GM23248 (cell line): ENCODE measurements at regions not wholly inside any gene's neighbourhood (a gene's known extent, or its start where the extent isn't known, plus 50 kb on each side); places are given as distances from the start of the nearest gene placed in this dataset.

Experiments
- DNase-seq: peaks from one replicate; pipeline ENCODE4 v3.0.0-alpha.2; 2015
- H2AFZ ChIP-seq: fragments of 200-600 bp; sonication (generic); 2 replicates; pipeline ENCODE4 v1.6.1; 2016; ENCODE audit warnings: antibody characterized with exemption
- H3F3A ChIP-seq: fragments of 200-600 bp; sonication (generic); 2 replicates; pipeline ENCODE4 v1.6.1; 2016; ENCODE audit warnings: mild to moderate bottlenecking, antibody characterized with exemption, mixed run types; ENCODE audit not compliant: insufficient read depth
- H3K27ac ChIP-seq: fragments of 200-600 bp; sonication (generic); 2 replicates; pipeline ENCODE4 v1.5.1; 2016; ENCODE audit warnings: mild to moderate bottlenecking
- H3K27me3 ChIP-seq: fragments of 200-600 bp; sonication (generic); replicated peaks from 2 replicates; pipeline ENCODE4 v1.6.1; 2016; ENCODE audit warnings: mild to moderate bottlenecking; ENCODE audit not compliant: insufficient read depth
- H3K36me3 ChIP-seq: fragments of 200-600 bp; sonication (generic); 2 replicates; pipeline ENCODE4 v1.6.1; 2016; ENCODE audit warnings: low read depth, mild to moderate bottlenecking
- H3K4me1 ChIP-seq: fragments of 200-600 bp; sonication (generic); 2 replicates; pipeline ENCODE4 v1.6.1; 2016; ENCODE audit warnings: mild to moderate bottlenecking; ENCODE audit not compliant: insufficient read depth
- H3K4me2 ChIP-seq: fragments of 200-600 bp; sonication (generic); one replicate; pipeline ENCODE4 v1.6.1; 2016; ENCODE audit warnings: mild to moderate bottlenecking; ENCODE audit not compliant: unreplicated experiment
- H3K4me3 ChIP-seq: fragments of 200-600 bp; sonication (generic); 2 replicates; pipeline ENCODE4 v1.5.1; 2016; ENCODE audit warnings: mild to moderate bottlenecking
- H3K79me2 ChIP-seq: fragments of 200-600 bp; sonication (generic); 2 replicates; pipeline ENCODE4 v1.6.1; 2016; ENCODE audit warnings: mild to moderate bottlenecking; ENCODE audit not compliant: insufficient read depth
- H3K9ac ChIP-seq: fragments of 200-600 bp; sonication (generic); 2 replicates; pipeline ENCODE4 v1.6.1; 2016; ENCODE audit warnings: mild to moderate bottlenecking
- H3K9me2 ChIP-seq: fragments of 200-600 bp; sonication (generic); 2 replicates; pipeline ENCODE4 v1.6.1; 2016; ENCODE audit warnings: mixed run types, mild to moderate bottlenecking, moderate library complexity; ENCODE audit not compliant: insufficient read depth
- H3K9me3 ChIP-seq: fragments of 200-600 bp; sonication (generic); one replicate; pipeline ENCODE4 v1.6.1; 2017; ENCODE audit warnings: low read depth
- H4K20me1 ChIP-seq: fragments of 200-600 bp; sonication (generic); 2 replicates; pipeline ENCODE4 v1.6.0; 2016; ENCODE audit not compliant: insufficient read depth
- EZH2 ChIP-seq: fragments of 200-600 bp; sonication (generic); IDR thresholded peaks from 2 replicates; pipeline ENCODE4 v1.6.1; 2018; ENCODE audit warnings: antibody characterized with exemption, mild to moderate bottlenecking; ENCODE audit not compliant: insufficient read depth, poor library complexity, severe bottlenecking
- EZH2phosphoT487 ChIP-seq: fragments of 200-600 bp; sonication (generic); IDR thresholded peaks from 2 replicates; pipeline ENCODE4 v1.6.1; 2018; ENCODE audit warnings: antibody characterized with exemption, moderate library complexity, mild to moderate bottlenecking, low read depth; ENCODE audit not compliant: insufficient read depth
- WGBS, 2 experiments: methylation state at CpG; one replicate each; pipeline ENCODE4 v1.1.6; 2015 to 2017; ENCODE audit warnings: low lambda C conversion rate in 2 of 2, low coverage in 1 of 2; ENCODE audit errors: missing lambda C conversion rate in 2 of 2; 5-methylcytosine and 5-hydroxymethylcytosine counted together
- in situ Hi-C: fragments of 300-500 bp; cut with MboI; formaldehyde crosslinking; loops from 2 replicates; pipeline ENCODE4 v1.15.0; 2020

- in situ Hi-C loops: loop anchor here (25.0 kb wide), 1 partner anchor 922 kb away; the partner anchor contains the start of gene EBF3
- no peaks in the 10 kb centered on the region for H3K79me2 ChIP-seq
- H3K9me2 ChIP-seq: no peaks in the 10 kb centered on the region
- WGBS, 2 experiments: 11 to 13% methylated on average over 1 of the region's 1 CpG
- no peaks in the 10 kb centered on the region for H3K27me3 ChIP-seq
- H3K9me3 ChIP-seq: no peaks in the 10 kb centered on the region
- H3K9ac ChIP-seq: no peak overlapping the region
- no peaks in the 10 kb centered on the region for H3K4me1 ChIP-seq
- no peak overlapping the region for H3K4me2 ChIP-seq
- no peak for TF ChIP-seq EZH2phosphoT487
- TF ChIP-seq EZH2: no peak
- no peaks in the 10 kb centered on the region for H3F3A ChIP-seq
- no peaks in the 10 kb centered on the region for H4K20me1 ChIP-seq
- H2AFZ ChIP-seq: no peak overlapping the region
- no peak for DNase-seq
- H3K36me3 ChIP-seq: no peaks in the 10 kb centered on the region
- H3K4me3 ChIP-seq: no peak overlapping the region
- H3K27ac ChIP-seq: no peak overlapping the region
Observed at GRCh38 chr10:129040377-129040776, 426.7 kb upstream of the MGMT start.

- Histone ChIP-seq H3K9ac (no peak overlapping the region), H3K4me2 (no peak overlapping the region), H3K9me2 (no peaks in the 10 kb centered on the region), H3K4me1 (no peaks in the 10 kb centered on the region), H3K27ac (no peak overlapping the region), H3K9me3 (no peaks in the 10 kb centered on the region), H3K79me2 (no peaks in the 10 kb centered on the region), H3K27me3 (no peaks in the 10 kb centered on the region), H3K4me3 (no peak overlapping the region), H2AFZ (no peak overlapping the region), H4K20me1 (no peaks in the 10 kb centered on the region), H3F3A (no peaks in the 10 kb centered on the region), H3K36me3 (no peaks in the 10 kb centered on the region)
- TF ChIP-seq EZH2phosphoT487 (no peak), EZH2 (no peak)
- in situ Hi-C loops: loop anchor here (25.0 kb wide), 1 partner anchor 920 kb away; the partner anchor contains the start of gene EBF3
- DNase-seq: no peak
- 55 to 63% methylated on average over 9 of the region's 9 CpGs for WGBS, 2 experiments
Observed at GRCh38 chr10:129041916-129042315, 425.1 kb upstream of the MGMT start.

- no peaks in the 10 kb centered on the region for H3K4me1 ChIP-seq
- WGBS, 2 experiments: 55 to 62% methylated on average over 19 to 21 of the region's 21 CpGs
- in situ Hi-C loops: loop anchor here (25.0 kb wide), 1 partner anchor 919 kb away; the partner anchor contains the start of gene EBF3
- H3K4me3 ChIP-seq: no peak overlapping the region
- no peaks in the 10 kb centered on the region for H3K36me3 ChIP-seq
- H3F3A ChIP-seq: no peaks in the 10 kb centered on the region
- H3K79me2 ChIP-seq: no peaks in the 10 kb centered on the region
- H4K20me1 ChIP-seq: no peaks in the 10 kb centered on the region
- H3K4me2 ChIP-seq: no peak overlapping the region
- H3K27me3 ChIP-seq: no peaks in the 10 kb centered on the region
- TF ChIP-seq EZH2phosphoT487 (no peak), EZH2 (no peak)
- H2AFZ ChIP-seq: no peak overlapping the region
- no peak overlapping the region for H3K27ac ChIP-seq
- H3K9me3 ChIP-seq: no peaks in the 10 kb centered on the region
- no peak overlapping the region for H3K9ac ChIP-seq
- no peaks in the 10 kb centered on the region for H3K9me2 ChIP-seq
- no peak for DNase-seq
Observed at GRCh38 chr10:129042776-129043595, 424.1 kb upstream of the MGMT start.

GRCh38 chr10:129043691-129044090 lies 423.4 kb upstream of the MGMT start:
- no peaks in the 10 kb centered on the region for H3K79me2 ChIP-seq
- no peak for DNase-seq
- H3K27ac ChIP-seq: no peak overlapping the region
- in situ Hi-C loops: loop anchor here (25.0 kb wide), 1 partner anchor 919 kb away; the partner anchor contains the start of gene EBF3
- no peaks in the 10 kb centered on the region for H3K9me3 ChIP-seq
- no peak overlapping the region for H2AFZ ChIP-seq
- no peaks in the 10 kb centered on the region for H3K36me3 ChIP-seq
- 67 to 76% methylated on average over 3 of the region's 3 CpGs for WGBS, 2 experiments
- no peaks in the 10 kb centered on the region for H3K27me3 ChIP-seq
- H3K4me1 ChIP-seq: no peaks in the 10 kb centered on the region
- H4K20me1 ChIP-seq: no peaks in the 10 kb centered on the region
- H3K4me3 ChIP-seq: no peak overlapping the region
- no peak overlapping the region for H3K4me2 ChIP-seq
- TF ChIP-seq EZH2phosphoT487 (no peak), EZH2 (no peak)
- H3F3A ChIP-seq: no peaks in the 10 kb centered on the region
- H3K9ac ChIP-seq: no peak overlapping the region
- H3K9me2 ChIP-seq: no peaks in the 10 kb centered on the region
